ENCODE measurements at regions not wholly inside any gene's neighbourhood (a gene's known extent, or its start where the extent isn't known, plus 50 kb on each side); places are given as distances from the start of the nearest gene placed in this dataset.

DNA sequence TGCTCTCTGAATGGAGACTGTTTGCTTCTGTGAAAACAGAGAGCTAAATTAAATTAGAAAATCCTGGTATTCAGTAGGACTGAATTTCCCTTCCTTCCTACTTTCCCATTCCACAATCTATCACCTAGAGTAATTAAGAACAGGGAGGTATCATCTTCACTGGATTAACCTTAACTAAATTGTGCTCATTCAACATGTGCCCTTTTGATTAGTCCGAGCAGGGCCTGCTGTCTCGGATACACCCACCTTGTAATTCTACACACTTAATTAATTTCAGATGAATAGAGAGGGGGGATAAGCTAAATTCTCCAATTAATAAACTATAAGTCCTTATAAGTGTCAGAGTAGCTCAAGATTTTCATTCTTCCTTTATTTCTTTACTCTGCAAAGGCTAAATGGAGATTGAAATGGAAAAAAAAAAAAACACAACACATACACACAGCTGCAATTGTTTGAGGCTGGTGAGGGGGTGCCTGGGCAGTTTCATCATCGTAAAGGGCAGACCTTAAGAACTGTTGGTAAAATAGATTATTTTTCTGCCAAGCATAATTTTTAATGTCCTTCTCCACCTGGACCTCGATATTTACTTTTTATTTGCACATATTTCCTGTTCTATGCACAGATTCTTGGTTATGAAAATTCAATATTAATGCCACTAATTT lies 157.1 kb upstream of the SIX2 start:
- TF ChIP-seq, protein P1, sequence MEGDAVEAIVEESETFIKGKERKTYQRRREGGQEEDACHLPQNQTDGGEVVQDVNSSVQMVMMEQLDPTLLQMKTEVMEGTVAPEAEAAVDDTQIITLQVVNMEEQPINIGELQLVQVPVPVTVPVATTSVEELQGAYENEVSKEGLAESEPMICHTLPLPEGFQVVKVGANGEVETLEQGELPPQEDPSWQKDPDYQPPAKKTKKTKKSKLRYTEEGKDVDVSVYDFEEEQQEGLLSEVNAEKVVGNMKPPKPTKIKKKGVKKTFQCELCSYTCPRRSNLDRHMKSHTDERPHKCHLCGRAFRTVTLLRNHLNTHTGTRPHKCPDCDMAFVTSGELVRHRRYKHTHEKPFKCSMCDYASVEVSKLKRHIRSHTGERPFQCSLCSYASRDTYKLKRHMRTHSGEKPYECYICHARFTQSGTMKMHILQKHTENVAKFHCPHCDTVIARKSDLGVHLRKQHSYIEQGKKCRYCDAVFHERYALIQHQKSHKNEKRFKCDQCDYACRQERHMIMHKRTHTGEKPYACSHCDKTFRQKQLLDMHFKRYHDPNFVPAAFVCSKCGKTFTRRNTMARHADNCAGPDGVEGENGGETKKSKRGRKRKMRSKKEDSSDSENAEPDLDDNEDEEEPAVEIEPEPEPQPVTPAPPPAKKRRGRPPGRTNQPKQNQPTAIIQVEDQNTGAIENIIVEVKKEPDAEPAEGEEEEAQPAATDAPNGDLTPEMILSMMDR (IDR thresholded peaks at IDR 0.05; ENCODE audit: insufficient read depth, low read length), result no peak
- no peak for TF ChIP-seq REST (IDR thresholded peaks at IDR 0.05; ENCODE audit: insufficient replicate concordance, low read depth)
